Sigmoid colon (tissue), 6 donors: ENCODE measurements at regions not wholly inside any gene's neighbourhood (a gene's known extent, or its start where the extent isn't known, plus 50 kb on each side); places are given as distances from the start of the nearest gene placed in this dataset.

Source experiments
- DNase-seq: peaks from one replicate; pipeline ENCODE4 v3.0.0-alpha.2; 2019
- H3K27ac ChIP-seq, 4 donors: fragments of 200-600 bp; sonication (generic); one replicate each; pipeline ENCODE4 v1.5.1; 2016 to 2019; ENCODE audit warnings: mild to moderate bottlenecking in 1 of 4
- H3K27me3 ChIP-seq, 3 donors: fragments of 200-600 bp; sonication (generic); one replicate each; pipeline ENCODE4 v1.5.1; 2019; ENCODE audit warnings: mild to moderate bottlenecking in 1 of 3
- H3K36me3 ChIP-seq, 4 donors: fragments of 200-600 bp; sonication (generic); one replicate each; pipeline ENCODE4 v1.5.1; 2016 to 2019
- H3K4me1 ChIP-seq, 4 donors: fragments of 200-600 bp; sonication (generic); one replicate each; pipeline ENCODE4 v1.5.1; 2017 to 2019
- H3K4me3 ChIP-seq, 4 donors: fragments of 200-600 bp; sonication (generic); one replicate each; pipeline ENCODE4 v1.5.1; 2017 to 2019; ENCODE audit warnings: mild to moderate bottlenecking in 2 of 4, moderate library complexity in 1 of 4
- H3K9me3 ChIP-seq, 4 donors: fragments of 200-600 bp in 3 of 4; sonication (generic) in 3 of 4; one replicate each; pipeline versions ENCODE4 v1.5.1 to v1.6.1; 2013 to 2019
- CTCF ChIP-seq, 4 experiments: fragments of 450-650 bp in 3 of 4; fragments of 200-600 bp in 1 of 4; IDR thresholded peaks; one replicate each; pipeline ENCODE4 v1.5.1; 2016 to 2019; ENCODE audit warnings: antibody characterized with exemption in 4 of 4, mild to moderate bottlenecking in 3 of 4, moderate library complexity in 2 of 4
- EP300 ChIP-seq, 4 donors: sonication (generic); formaldehyde crosslinking; IDR thresholded peaks; one replicate each; pipeline ENCODE4 v1.6.1; 2017; ENCODE audit warnings: antibody characterized with exemption in 4 of 4
- POLR2A ChIP-seq, 2 donors: fragments of 450-650 bp; IDR thresholded peaks; one replicate each; pipeline ENCODE4 v1.6.1; 2016; ENCODE audit warnings: antibody characterized with exemption in 2 of 2, mild to moderate bottlenecking in 2 of 2, moderate library complexity in 2 of 2
- POLR2AphosphoS5 ChIP-seq, 4 donors: sonication (generic); formaldehyde crosslinking; IDR thresholded peaks; one replicate each; pipeline ENCODE4 v1.6.1; 2017; ENCODE audit warnings: antibody characterized with exemption in 4 of 4
- WGBS, 2 donors: extraction: QIAGEN DNeasy Blood & Tissue Kit; methylation state at CpG; one replicate each; pipeline ENCODE4 v1.1.7; 2013; 5-methylcytosine and 5-hydroxymethylcytosine counted together
- intact Hi-C: fragments of 100-400 bp; cut with DNase I; formaldehyde crosslinking; loops from one replicate; pipeline ENCODE4 v1.15.1; 2023
- donor health status: healthy with polysubstance abuse.
- donor health status: healthy.

DNA sequence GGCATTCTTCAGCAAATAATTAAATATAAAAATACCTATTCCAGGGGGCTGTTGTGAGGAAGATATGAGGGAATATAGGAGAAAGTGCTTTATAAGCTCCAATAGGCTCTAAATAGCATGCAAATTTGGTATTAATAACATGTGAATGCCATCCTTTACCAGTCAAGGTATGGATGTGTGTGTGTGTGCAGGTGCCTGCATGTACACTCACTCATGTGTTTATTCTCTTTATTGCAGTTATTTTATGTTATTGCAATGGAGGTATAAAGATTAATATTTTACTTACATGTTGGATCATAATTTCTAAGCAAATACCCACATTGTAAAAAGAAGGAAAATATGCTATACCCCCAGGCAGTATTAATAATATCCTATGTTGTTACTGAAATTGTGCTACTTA, 1093.0 kb upstream of the GYPC start:
- intact Hi-C loops: no loop called here
- Histone ChIP-seq H3K9me3 (no peaks in the 10 kb centered on the region), H3K27ac (no peak overlapping the region), H3K4me1 (no peaks in the 10 kb centered on the region), H3K36me3 (no peaks in the 10 kb centered on the region), H3K4me3 (no peak overlapping the region), H3K27me3 (no peaks in the 10 kb centered on the region)
- no peak for DNase-seq
- TF ChIP-seq CTCF (IDR thresholded peaks at IDR 0.05): no peak
- no peak for TF ChIP-seq POLR2AphosphoS5 (IDR thresholded peaks at IDR 0.05)
- no peak for TF ChIP-seq POLR2A (IDR thresholded peaks at IDR 0.05)
- TF ChIP-seq EP300 (IDR thresholded peaks at IDR 0.05): no peak

DNA sequence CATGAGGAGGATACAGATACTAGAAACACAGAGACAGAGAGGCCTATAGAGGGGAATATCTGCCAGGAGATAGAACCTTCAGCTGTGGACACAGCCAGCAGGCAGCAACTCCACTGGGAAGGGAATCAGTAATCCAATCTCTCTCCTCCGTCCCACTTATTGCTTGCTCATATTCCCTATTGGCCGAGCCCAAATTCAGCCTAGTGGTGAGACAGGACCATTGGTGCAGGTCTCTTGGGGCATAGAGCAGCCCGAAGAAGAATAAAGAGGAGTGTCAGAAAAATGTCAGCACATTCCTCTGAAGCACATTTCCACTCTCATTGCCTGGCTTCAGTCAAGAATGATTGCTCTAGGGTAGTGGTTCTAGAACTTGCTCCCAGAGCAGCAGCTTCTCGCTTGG, 1091.5 kb upstream of the GYPC start:
- 43 to 70% methylated on average over 4 of the region's 4 CpGs for WGBS, 2 donors
- Histone ChIP-seq H3K4me3 (no peak overlapping the region), H3K27ac (no peak overlapping the region), H3K36me3 (no peaks in the 10 kb centered on the region), H3K4me1 (no peaks in the 10 kb centered on the region), H3K27me3 (no peaks in the 10 kb centered on the region), H3K9me3 (no peaks in the 10 kb centered on the region)
- DNase-seq: no peak
- intact Hi-C loops: no loop called here
- TF ChIP-seq POLR2A (IDR thresholded peaks at IDR 0.05) (no peak), POLR2AphosphoS5 (IDR thresholded peaks at IDR 0.05) (no peak), CTCF (IDR thresholded peaks at IDR 0.05) (no peak), EP300 (IDR thresholded peaks at IDR 0.05) (no peak)

DNA sequence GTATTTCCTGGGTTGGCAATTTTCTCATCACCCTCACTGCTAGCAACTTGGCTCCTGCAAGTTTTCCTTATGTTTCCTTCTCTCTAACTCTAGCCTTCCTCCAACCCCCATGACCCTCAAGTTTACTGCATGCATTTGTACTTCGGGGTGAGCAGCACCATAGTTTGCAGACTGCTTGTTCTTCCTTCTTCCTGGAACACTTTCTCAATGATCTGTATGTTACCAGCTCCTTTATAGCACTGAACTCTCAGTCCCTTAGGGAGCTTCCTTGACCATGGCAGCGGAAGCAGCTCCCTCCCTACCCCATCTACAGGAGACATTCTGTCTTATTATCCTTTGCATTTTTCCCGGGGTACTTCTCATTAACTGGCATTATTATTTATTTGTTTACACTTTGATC, 1089.5 kb upstream of the GYPC start:
- Histone ChIP-seq H3K36me3 (no peaks in the 10 kb centered on the region), H3K4me1 (no peaks in the 10 kb centered on the region), H3K9me3 (no peaks in the 10 kb centered on the region), H3K27me3 (no peaks in the 10 kb centered on the region), H3K4me3 (no peak overlapping the region), H3K27ac (no peak overlapping the region)
- intact Hi-C loops: no loop called here
- WGBS, 2 donors: 34 to 64% methylated on average over 3 of the region's 3 CpGs
- no peak for DNase-seq
- TF ChIP-seq POLR2A (IDR thresholded peaks at IDR 0.05) (no peak), EP300 (IDR thresholded peaks at IDR 0.05) (no peak), POLR2AphosphoS5 (IDR thresholded peaks at IDR 0.05) (no peak), CTCF (IDR thresholded peaks at IDR 0.05) (no peak)

DNA sequence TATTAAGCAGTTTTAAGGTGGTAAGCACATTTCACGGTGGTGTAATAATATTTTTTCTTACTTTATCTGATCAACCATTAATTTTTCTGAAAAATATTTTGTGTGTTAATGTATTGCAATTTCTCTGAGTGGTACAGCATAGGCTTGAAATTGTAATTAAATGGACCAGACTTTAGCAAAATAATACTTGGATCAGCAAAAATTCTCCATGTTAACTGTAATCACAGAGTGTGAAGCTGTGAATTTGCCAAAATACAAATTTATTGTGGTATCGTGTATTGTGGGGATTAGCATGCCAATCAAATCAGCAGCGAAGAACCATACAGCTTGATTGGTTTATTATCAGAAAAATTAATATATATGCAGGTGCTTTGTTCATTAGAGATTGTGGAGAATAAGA, 1088.9 kb upstream of the GYPC start:
- no peaks in the 10 kb centered on the region for H3K4me1 ChIP-seq
- no peak for DNase-seq
- no peak overlapping the region for H3K4me3 ChIP-seq
- intact Hi-C loops: no loop called here
- 83 to 89% methylated on average over 3 of the region's 3 CpGs for WGBS, 2 donors
- TF ChIP-seq CTCF (IDR thresholded peaks at IDR 0.05) (no peak), POLR2A (IDR thresholded peaks at IDR 0.05) (no peak), POLR2AphosphoS5 (IDR thresholded peaks at IDR 0.05) (no peak), EP300 (IDR thresholded peaks at IDR 0.05) (no peak)
- H3K36me3 ChIP-seq: no peaks in the 10 kb centered on the region
- H3K27ac ChIP-seq: no peak overlapping the region
- no peaks in the 10 kb centered on the region for H3K27me3 ChIP-seq
- no peaks in the 10 kb centered on the region for H3K9me3 ChIP-seq

DNA sequence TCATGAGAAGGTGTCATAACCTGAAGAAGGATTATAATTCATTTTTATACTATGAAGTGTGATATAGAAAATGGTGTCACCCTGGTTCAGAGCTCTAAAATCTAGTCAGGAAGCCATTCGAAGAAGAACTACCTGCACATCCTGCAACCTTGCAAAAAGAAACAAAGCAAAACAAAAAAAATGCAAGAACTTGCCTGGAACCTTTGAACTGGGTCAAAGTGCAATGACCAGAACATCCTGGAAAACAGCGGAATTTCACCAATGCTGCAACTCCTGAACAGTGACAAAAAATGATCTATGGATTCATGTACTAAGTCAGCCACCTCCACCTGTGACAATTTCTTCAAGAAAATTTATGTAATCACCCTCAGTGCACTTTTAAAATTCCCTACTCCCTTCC, 1083.3 kb upstream of the GYPC start:
- intact Hi-C loops: no loop called here
- TF ChIP-seq POLR2AphosphoS5 (IDR thresholded peaks at IDR 0.05) (no peak), CTCF (IDR thresholded peaks at IDR 0.05) (no peak), EP300 (IDR thresholded peaks at IDR 0.05) (no peak), POLR2A (IDR thresholded peaks at IDR 0.05) (no peak)
- 75 to 79% methylated on average over 2 of the region's 2 CpGs for WGBS, 2 donors

More for the DNA sequence above, 1083.3 kb upstream of the GYPC start:
- Histone ChIP-seq H3K27ac (no peak overlapping the region), H3K27me3 (no peaks in the 10 kb centered on the region), H3K36me3 (no peaks in the 10 kb centered on the region), H3K4me3 (no peak overlapping the region), H3K4me1 (no peaks in the 10 kb centered on the region), H3K9me3 (no peaks in the 10 kb centered on the region)
- no peak for DNase-seq
